H9 (cell line): ENCODE measurements at regions not wholly inside any gene's neighbourhood (a gene's known extent, or its start where the extent isn't known, plus 50 kb on each side); places are given as distances from the start of the nearest gene placed in this dataset.

ENCODE experiments used
- DNase-seq: peaks from one replicate; pipeline ENCODE4 v3.0.0-alpha.2; 2017
- H2AFZ ChIP-seq: one replicate; pipeline ENCODE4 v1.6.1; 2013; ENCODE audit warnings: mild to moderate bottlenecking, low read length, control low read depth, moderate library complexity
- H2AK5ac ChIP-seq: 2 replicates; pipeline ENCODE4 v1.6.1; 2013; ENCODE audit warnings: low read length, control low read depth, mixed read lengths; ENCODE audit not compliant: insufficient read length
- H2BK120ac ChIP-seq: one replicate; pipeline ENCODE4 v1.6.1; 2013; ENCODE audit warnings: low read depth, mild to moderate bottlenecking, low read length, control low read depth, inconsistent platforms; ENCODE audit not compliant: poor library complexity, severe bottlenecking
- H2BK12ac ChIP-seq: 2 replicates; pipeline ENCODE4 v1.6.1; 2013; ENCODE audit warnings: low read length, control low read depth, mixed read lengths, low read depth; ENCODE audit not compliant: insufficient read length
- H2BK15ac ChIP-seq: 2 replicates; pipeline ENCODE4 v1.6.1; 2013; ENCODE audit warnings: low read depth, low read length, control low read depth
- H2BK20ac ChIP-seq: one replicate; pipeline ENCODE4 v1.6.1; 2013; ENCODE audit warnings: low read depth, mild to moderate bottlenecking, low read length, control low read depth, inconsistent platforms; ENCODE audit not compliant: poor library complexity, severe bottlenecking
- H2BK5ac ChIP-seq: 2 replicates; pipeline ENCODE4 v1.6.1; 2013; ENCODE audit warnings: low read length, control low read depth, mixed read lengths; ENCODE audit not compliant: insufficient read length
- H3K14ac ChIP-seq: 2 replicates; pipeline ENCODE4 v1.6.1; 2013; ENCODE audit warnings: low read length, control low read depth; ENCODE audit not compliant: insufficient read depth
- H3K18ac ChIP-seq: 2 replicates; pipeline ENCODE4 v1.6.1; 2013; ENCODE audit warnings: low read depth, mild to moderate bottlenecking, mixed read lengths, low read length, control low read depth; ENCODE audit not compliant: insufficient read length
- H3K23ac ChIP-seq: 2 replicates; pipeline ENCODE4 v1.6.1; 2013; ENCODE audit warnings: low read length, control low read depth, mixed read lengths, low read depth; ENCODE audit not compliant: insufficient read length
- H3K23me2 ChIP-seq: 2 replicates; pipeline ENCODE4 v1.6.1; 2013; ENCODE audit warnings: low read depth, mild to moderate bottlenecking, mixed read lengths, low read length, control low read depth; ENCODE audit not compliant: insufficient read length, poor library complexity, severe bottlenecking
- H3K27ac ChIP-seq: 2 replicates; pipeline ENCODE4 v1.5.1; 2013; ENCODE audit warnings: low read length, control low read depth, mixed read lengths, low read depth; ENCODE audit not compliant: insufficient read length
- H3K27me3 ChIP-seq: 2 replicates; pipeline ENCODE4 v1.6.1; 2013; ENCODE audit warnings: low read length, control low read depth, inconsistent platforms; ENCODE audit not compliant: insufficient read depth
- H3K4ac ChIP-seq: 2 replicates; pipeline ENCODE4 v1.6.1; 2013; ENCODE audit warnings: low read depth, mild to moderate bottlenecking, control low read depth, inconsistent platforms, low read length, moderate library complexity
- H3K4me1 ChIP-seq: 2 replicates; pipeline ENCODE4 v1.6.1; 2013; ENCODE audit warnings: low read length, control low read depth, inconsistent platforms; ENCODE audit not compliant: insufficient read depth
- H3K4me2 ChIP-seq: 2 replicates; pipeline ENCODE4 v1.6.1; 2013; ENCODE audit warnings: low read length, control low read depth, mixed read lengths; ENCODE audit not compliant: insufficient read length, insufficient read depth
- H3K56ac ChIP-seq: 2 replicates; pipeline ENCODE4 v1.6.1; 2013; ENCODE audit warnings: low read depth, mild to moderate bottlenecking, mixed read lengths, low read length, control low read depth; ENCODE audit not compliant: insufficient read length
- H3K79me1 ChIP-seq: 2 replicates; pipeline ENCODE4 v1.6.1; 2013; ENCODE audit warnings: low read depth, mild to moderate bottlenecking, moderate library complexity, low read length, control low read depth, inconsistent platforms; ENCODE audit not compliant: insufficient read depth, poor library complexity, severe bottlenecking
- H3K79me2 ChIP-seq: 2 replicates; pipeline ENCODE4 v1.6.1; 2013; ENCODE audit warnings: low read length, control low read depth, inconsistent platforms; ENCODE audit not compliant: insufficient read depth
- H3K9ac ChIP-seq: 2 replicates; pipeline ENCODE4 v1.6.1; 2013; ENCODE audit warnings: low read length, control low read depth, mixed read lengths; ENCODE audit not compliant: insufficient read length; ENCODE audit errors: extremely low read depth
- H3K9me3 ChIP-seq: one replicate; pipeline ENCODE4 v1.6.1; 2013; ENCODE audit warnings: low read depth, low read length, inconsistent platforms; ENCODE audit not compliant: control insufficient read depth
- H3T11ph ChIP-seq: one replicate; pipeline ENCODE4 v1.6.1; 2013; ENCODE audit warnings: mild to moderate bottlenecking, low read length, control low read depth, inconsistent platforms
- H4K20me1 ChIP-seq: one replicate; pipeline ENCODE4 v1.6.1; 2013; ENCODE audit not compliant: control insufficient read depth, insufficient read length, insufficient read depth
- H4K5ac ChIP-seq: 2 replicates; pipeline ENCODE4 v1.6.1; 2013; ENCODE audit warnings: low read depth, mild to moderate bottlenecking, mixed read lengths, low read length, control low read depth; ENCODE audit not compliant: insufficient read length
- H4K8ac ChIP-seq: replicated peaks from 2 replicates; pipeline ENCODE4 v1.6.1; 2013; ENCODE audit warnings: low read length, control low read depth, mixed read lengths, low read depth; ENCODE audit not compliant: insufficient read length
- H4K91ac ChIP-seq: 2 replicates; pipeline ENCODE4 v1.6.1; 2013; ENCODE audit warnings: low read depth, mild to moderate bottlenecking, moderate library complexity, mixed read lengths, low read length, control low read depth; ENCODE audit not compliant: insufficient read length
- H3K27ac Mint-ChIP-seq, 3 experiments: 2 replicates in 2 of 3; 3 replicates in 1 of 3; pipeline ENCODE4 v1.8.0; 2020 to 2021; ENCODE audit warnings: mixed read lengths in 3 of 3, mild to moderate bottlenecking in 1 of 3, moderate library complexity in 1 of 3
- H3K27me3 Mint-ChIP-seq: 2 replicates; pipeline ENCODE4 v1.8.0; 2021; ENCODE audit warnings: low read depth, mild to moderate bottlenecking, moderate library complexity, mixed read lengths
- H3K36me3 Mint-ChIP-seq, 3 experiments: 2 replicates in 2 of 3; 3 replicates in 1 of 3; pipeline ENCODE4 v1.8.0; 2020 to 2021; ENCODE audit warnings: low read depth in 3 of 3, mixed read lengths in 3 of 3; ENCODE audit not compliant: insufficient read depth in 1 of 3
- H3K4me1 Mint-ChIP-seq, 2 experiments: 2 replicates each; pipeline ENCODE4 v1.8.0; 2020; ENCODE audit warnings: mixed read lengths in 2 of 2
- H3K4me3 Mint-ChIP-seq, 2 experiments: 2 replicates in 1 of 2; 3 replicates in 1 of 2; pipeline ENCODE4 v1.8.0; 2020 to 2021; ENCODE audit warnings: mild to moderate bottlenecking in 2 of 2, mixed read lengths in 2 of 2, moderate library complexity in 1 of 2
- H3K9me3 Mint-ChIP-seq, 2 experiments: 2 replicates in 1 of 2; 3 replicates in 1 of 2; pipeline ENCODE4 v1.8.0; 2020; ENCODE audit warnings: mild to moderate bottlenecking in 2 of 2, mixed read lengths in 2 of 2, moderate library complexity in 1 of 2
- TF ChIP-seq, protein P1 (sequence below): fragments of 200-600 bp; sonication (generic); conservative IDR thresholded peaks from 3 replicates; pipeline ENCODE4 v1.8.0; 2021; ENCODE audit warnings: antibody characterized with exemption, mild to moderate bottlenecking

DNA sequence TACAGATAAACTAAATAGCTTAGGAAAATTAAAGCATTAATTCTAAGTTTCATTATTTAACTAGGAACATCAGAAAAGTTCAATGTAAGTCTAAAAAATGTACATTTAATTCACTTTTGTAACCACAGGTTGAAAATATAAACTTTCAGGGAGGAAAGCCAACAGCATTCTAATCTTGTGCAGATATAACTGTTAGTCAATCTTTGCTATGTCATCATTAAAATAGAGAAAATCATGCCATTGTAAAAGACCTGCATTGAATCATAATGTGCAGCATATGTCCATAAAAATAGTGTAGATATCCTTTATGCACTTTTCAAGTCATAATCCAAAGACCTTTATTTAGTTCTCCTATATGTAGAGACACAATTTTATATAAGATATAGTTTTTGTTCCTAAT, 207.3 kb downstream of the ALG10B start:
- no peak overlapping the region for H2BK12ac ChIP-seq
- no peak overlapping the region for H3K23ac ChIP-seq
- H3K27ac ChIP-seq, result no peak overlapping the region
- no peak overlapping the region for H3K14ac ChIP-seq
- peaks cover 2 to 6% of the 10 kb centered on the region in 2 experiments; a peak in 2 of 4 replicates for H3K4me1 Mint-ChIP-seq
- no peak overlapping the region for H2BK5ac ChIP-seq
- H2BK120ac ChIP-seq, result no peak overlapping the region
- no peaks in the 10 kb centered on the region for H3K79me1 ChIP-seq
- H3K27ac Mint-ChIP-seq, result no peak overlapping the region
- no peaks in the 10 kb centered on the region for H3K27me3 ChIP-seq
- no peaks in the 10 kb centered on the region for H3K36me3 Mint-ChIP-seq
- no peak overlapping the region for H3T11ph ChIP-seq
- no peaks in the 10 kb centered on the region for H3K79me2 ChIP-seq
- no peak overlapping the region for H2BK15ac ChIP-seq
- no peak overlapping the region for H3K9ac ChIP-seq
- H4K20me1 ChIP-seq, result no peaks in the 10 kb centered on the region
- H4K8ac ChIP-seq, result no peak overlapping the region
- H4K91ac ChIP-seq, result no peak overlapping the region
- H3K56ac ChIP-seq, result no peak overlapping the region
- H2AK5ac ChIP-seq, result no peak overlapping the region
- H3K4me3 Mint-ChIP-seq, result no peak overlapping the region
- H3K18ac ChIP-seq, result no peak overlapping the region
- no peak overlapping the region for H4K5ac ChIP-seq
- DNase-seq, result no peak
- no peak overlapping the region for H3K4me2 ChIP-seq
- H3K23me2 ChIP-seq, result no peaks in the 10 kb centered on the region
- H3K4ac ChIP-seq, result no peak overlapping the region
- H3K9me3 Mint-ChIP-seq, result no peaks in the 10 kb centered on the region
- H2BK20ac ChIP-seq, result no peak overlapping the region
- no peaks in the 10 kb centered on the region for H3K4me1 ChIP-seq
- no peak overlapping the region for H2AFZ ChIP-seq
- H3K27me3 Mint-ChIP-seq, result no peaks in the 10 kb centered on the region
- H3K9me3 ChIP-seq, result no peaks in the 10 kb centered on the region
- TF ChIP-seq, protein P1, sequence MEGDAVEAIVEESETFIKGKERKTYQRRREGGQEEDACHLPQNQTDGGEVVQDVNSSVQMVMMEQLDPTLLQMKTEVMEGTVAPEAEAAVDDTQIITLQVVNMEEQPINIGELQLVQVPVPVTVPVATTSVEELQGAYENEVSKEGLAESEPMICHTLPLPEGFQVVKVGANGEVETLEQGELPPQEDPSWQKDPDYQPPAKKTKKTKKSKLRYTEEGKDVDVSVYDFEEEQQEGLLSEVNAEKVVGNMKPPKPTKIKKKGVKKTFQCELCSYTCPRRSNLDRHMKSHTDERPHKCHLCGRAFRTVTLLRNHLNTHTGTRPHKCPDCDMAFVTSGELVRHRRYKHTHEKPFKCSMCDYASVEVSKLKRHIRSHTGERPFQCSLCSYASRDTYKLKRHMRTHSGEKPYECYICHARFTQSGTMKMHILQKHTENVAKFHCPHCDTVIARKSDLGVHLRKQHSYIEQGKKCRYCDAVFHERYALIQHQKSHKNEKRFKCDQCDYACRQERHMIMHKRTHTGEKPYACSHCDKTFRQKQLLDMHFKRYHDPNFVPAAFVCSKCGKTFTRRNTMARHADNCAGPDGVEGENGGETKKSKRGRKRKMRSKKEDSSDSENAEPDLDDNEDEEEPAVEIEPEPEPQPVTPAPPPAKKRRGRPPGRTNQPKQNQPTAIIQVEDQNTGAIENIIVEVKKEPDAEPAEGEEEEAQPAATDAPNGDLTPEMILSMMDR, result no peak
